ENCODE measurements at regions not wholly inside any gene's neighbourhood (a gene's known extent, or its start where the extent isn't known, plus 50 kb on each side); places are given as distances from the start of the nearest gene placed in this dataset.

- POLR2A ChIA-PET = no interaction called here
- no peak for TF ChIP-seq CTCF (IDR thresholded peaks at IDR 0.05; ENCODE audit: insufficient read depth, low read length, missing control alignments)
Observed at GRCh38 chr7:11960621-11961020, 128.6 kb upstream of the THSD7A start.

GRCh38 chr7:11969643-11970042 lies 137.6 kb upstream of the THSD7A start:
- TF ChIP-seq CTCF (IDR thresholded peaks at IDR 0.05; ENCODE audit: insufficient read depth, low read length, missing control alignments) = no peak
- POLR2A ChIA-PET = no interaction called here
- CTCF ChIA-PET = no interaction called here
- no peak overlapping the region for H3K4me3 ChIP-seq (ENCODE audit: low read depth, low read length)
- no peak for DNase-seq (ENCODE audit: low read depth, low spot score)

More at GRCh38 chr7:11960621-11961020, 128.6 kb upstream of the THSD7A start:
- no peak overlapping the region for H3K4me3 ChIP-seq (ENCODE audit: low read depth, low read length)
- DNase-seq (ENCODE audit: low read depth, low spot score) = no peak
- CTCF ChIA-PET = no interaction called here

GRCh38 chr7:11970132-11970531 lies 138.1 kb upstream of the THSD7A start:
- ChIA-PET POLR2A (no interaction called here), CTCF (no interaction called here)
- no peak overlapping the region for H3K4me3 ChIP-seq (ENCODE audit: low read depth, low read length)
- TF ChIP-seq CTCF (IDR thresholded peaks at IDR 0.05; ENCODE audit: insufficient read depth, low read length, missing control alignments) = no peak
- DNase-seq (ENCODE audit: low read depth, low spot score) = no peak

- TF ChIP-seq CTCF (IDR thresholded peaks at IDR 0.05; ENCODE audit: insufficient read depth, low read length, missing control alignments) = no peak
- DNase-seq (ENCODE audit: low read depth, low spot score) = no peak
- ChIA-PET CTCF (no interaction called here), POLR2A (no interaction called here)
- no peak overlapping the region for H3K4me3 ChIP-seq (ENCODE audit: low read depth, low read length)
Observed at GRCh38 chr7:11985376-11985775, 153.4 kb upstream of the THSD7A start.

GRCh38 chr7:11985971-11986370 lies 154.0 kb upstream of the THSD7A start:
- ChIA-PET CTCF (no interaction called here), POLR2A (no interaction called here)
- no peak for TF ChIP-seq CTCF (IDR thresholded peaks at IDR 0.05; ENCODE audit: insufficient read depth, low read length, missing control alignments)
- no peak for DNase-seq (ENCODE audit: low read depth, low spot score)
- no peak overlapping the region for H3K4me3 ChIP-seq (ENCODE audit: low read depth, low read length)

- POLR2A ChIA-PET = no interaction called here
- CTCF ChIA-PET = no interaction called here
- no peak for DNase-seq (ENCODE audit: low read depth, low spot score)
- TF ChIP-seq CTCF (IDR thresholded peaks at IDR 0.05; ENCODE audit: insufficient read depth, low read length, missing control alignments) = no peak
- H3K4me3 ChIP-seq (ENCODE audit: low read depth, low read length) = no peak overlapping the region
Observed at GRCh38 chr7:11988186-11988585, 156.2 kb upstream of the THSD7A start.

Data from AG04449 (cell line).